ENCODE measurements at regions not wholly inside any gene's neighbourhood (a gene's known extent, or its start where the extent isn't known, plus 50 kb on each side); places are given as distances from the start of the nearest gene placed in this dataset.

DNA sequence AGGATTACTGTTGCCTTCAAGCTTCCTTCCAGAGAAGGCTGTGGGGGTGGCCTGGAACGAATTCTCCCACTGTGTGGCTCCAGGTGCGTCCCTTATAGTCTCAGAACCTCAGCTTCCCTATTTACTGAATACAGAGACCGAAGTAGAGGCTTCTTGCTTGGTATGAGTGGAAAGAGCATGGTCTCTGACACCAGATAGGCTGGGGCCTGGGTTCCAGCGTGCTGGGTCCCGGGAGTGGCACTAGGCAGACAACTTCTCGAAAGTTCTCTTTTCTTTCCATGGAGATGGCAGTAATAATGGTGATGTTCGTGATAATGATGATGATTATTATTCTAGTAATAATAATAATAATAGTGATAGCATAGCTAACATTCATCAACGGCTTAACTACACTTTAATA is 161.7 kb downstream of the PTPRU start:
- no peak for TF ChIP-seq CTCF (IDR thresholded peaks at IDR 0.05)
- TF ChIP-seq JUNB (IDR thresholded peaks at IDR 0.05) = no peak
- TF ChIP-seq, protein P1, sequence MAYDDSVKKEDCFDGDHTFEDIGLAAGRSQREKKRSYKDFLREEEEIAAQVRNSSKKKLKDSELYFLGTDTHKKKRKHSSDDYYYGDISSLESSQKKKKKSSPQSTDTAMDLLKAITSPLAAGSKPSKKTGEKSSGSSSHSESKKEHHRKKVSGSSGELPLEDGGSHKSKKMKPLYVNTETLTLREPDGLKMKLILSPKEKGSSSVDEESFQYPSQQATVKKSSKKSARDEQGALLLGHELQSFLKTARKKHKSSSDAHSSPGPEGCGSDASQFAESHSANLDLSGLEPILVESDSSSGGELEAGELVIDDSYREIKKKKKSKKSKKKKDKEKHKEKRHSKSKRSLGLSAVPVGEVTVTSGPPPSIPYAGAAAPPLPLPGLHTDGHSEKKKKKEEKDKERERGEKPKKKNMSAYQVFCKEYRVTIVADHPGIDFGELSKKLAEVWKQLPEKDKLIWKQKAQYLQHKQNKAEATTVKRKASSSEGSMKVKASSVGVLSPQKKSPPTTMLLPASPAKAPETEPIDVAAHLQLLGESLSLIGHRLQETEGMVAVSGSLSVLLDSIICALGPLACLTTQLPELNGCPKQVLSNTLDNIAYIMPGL (CRISPR knock-in tag; IDR thresholded peaks at IDR 0.05; ENCODE audit: borderline replicate concordance) = no peak
- no peak for TF ChIP-seq MAFK (IDR thresholded peaks at IDR 0.05; ENCODE audit: partially characterized antibody)
- no peak for TF ChIP-seq EP300 (IDR thresholded peaks at IDR 0.05)
- TF ChIP-seq, protein P2, sequence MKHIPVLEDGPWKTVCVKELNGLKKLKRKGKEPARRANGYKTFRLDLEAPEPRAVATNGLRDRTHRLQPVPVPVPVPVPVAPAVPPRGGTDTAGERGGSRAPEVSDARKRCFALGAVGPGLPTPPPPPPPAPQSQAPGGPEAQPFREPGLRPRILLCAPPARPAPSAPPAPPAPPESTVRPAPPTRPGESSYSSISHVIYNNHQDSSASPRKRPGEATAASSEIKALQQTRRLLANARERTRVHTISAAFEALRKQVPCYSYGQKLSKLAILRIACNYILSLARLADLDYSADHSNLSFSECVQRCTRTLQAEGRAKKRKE (CRISPR knock-in tag; IDR thresholded peaks at IDR 0.05; ENCODE audit: low read depth) = no peak
- no peak for TF ChIP-seq ZC3H11A (IDR thresholded peaks at IDR 0.05)
